HepG2 (cell line): ENCODE measurements at regions not wholly inside any gene's neighbourhood (a gene's known extent, or its start where the extent isn't known, plus 50 kb on each side); places are given as distances from the start of the nearest gene placed in this dataset.
"Not testable (repeated sequence)": the region's sequence is repeated elsewhere in the genome, so short reads cannot be mapped to it uniquely, and the experiment has no call there.

Source experiments
- ATAC-seq: fragments of 200-7000 bp; cut with Tn5 transposase; 3 replicates; pipeline ENCODE4 v1.9.1; 2020; ENCODE audit warnings: mild to moderate bottlenecking, moderate library complexity
- BruUV-seq: library from RNA; stranded (reverse); fragments of 400-500 nt; replicated peaks from 2 replicates; lab custom pipeline; 2021; lab: Mats Ljungman, UMichigan
- CTCF ChIA-PET: fragments of 300-600 bp; formaldehyde crosslinking; extraction: SDS; loops from one replicate; lab custom pipeline; 2021; ENCODE audit warnings: low total read pairs, inconsistent platforms, low intra/inter-chr PET ratio; lab: Yijun Ruan, JAX
- POLR2A ChIA-PET: fragments of 350-600 bp; sonication (Branson Sonifier 250); formaldehyde crosslinking; loops from one replicate; lab custom pipeline; 2020; ENCODE audit warnings: antibody characterized with exemption, inconsistent platforms; lab: Yijun Ruan, JAX
- DNase-seq: peaks from one replicate; pipeline ENCODE4 v3.0.0-alpha.2; 2015; ENCODE audit warnings: low spot score
- FAIRE-seq: peaks from 3 replicates; lab custom pipeline; 2011; peaks lifted over from hg19 to GRCh38; lab: Jason Lieb, UNC
- H2AFZ ChIP-seq: one replicate; pipeline ENCODE4 v1.6.1; 2011; ENCODE audit warnings: low read length, inconsistent platforms
- H3K27ac ChIP-seq: fragments of 300-600 bp; 3 replicates; pipeline ENCODE4 v1.8.0; 2011; ENCODE audit warnings: mixed run types, mild to moderate bottlenecking, mixed read lengths, low read length, inconsistent platforms; ENCODE audit not compliant: insufficient read depth; ENCODE audit errors: extremely low read length
- H3K27me3 ChIP-seq, 2 experiments: fragments of 200-600 bp in 1 of 2; 2 replicates in 1 of 2; 3 replicates in 1 of 2; pipeline versions ENCODE4 v1.6.0 to v1.8.0; 2011; ENCODE audit warnings: low read length in 2 of 2, mild to moderate bottlenecking in 2 of 2, moderate library complexity in 2 of 2, inconsistent platforms in 1 of 2; ENCODE audit not compliant: insufficient read depth in 2 of 2, control insufficient read depth in 1 of 2
- H3K36me3 ChIP-seq, 2 experiments: fragments of 200-600 bp in 1 of 2; replicated peaks in 1 of 2; 2 replicates in 1 of 2; 3 replicates in 1 of 2; pipeline versions ENCODE4 v1.5.1 to v1.8.0; 2011; ENCODE audit warnings: low read length in 2 of 2, inconsistent platforms in 1 of 2; ENCODE audit not compliant: insufficient read depth in 2 of 2, control insufficient read depth in 1 of 2
- H3K4me1 ChIP-seq: 2 replicates; pipeline ENCODE4 v1.5.1; 2012; ENCODE audit warnings: low read length, inconsistent platforms; ENCODE audit not compliant: insufficient read depth
- H3K4me2 ChIP-seq: 2 replicates; pipeline ENCODE4 v1.6.0; 2011; ENCODE audit warnings: low read depth, low read length, inconsistent platforms
- H3K4me3 ChIP-seq, 3 experiments: fragments of 200-600 bp in 1 of 3; sonication (generic), shearing (Covaris generic) in 1 of 3; replicated peaks in 1 of 3; 2 replicates each; pipeline ENCODE4 v1.5.1; 2011 to 2016; ENCODE audit warnings: low read length in 3 of 3, inconsistent platforms in 2 of 3, low read depth in 2 of 3, mild to moderate bottlenecking in 2 of 3, control low read depth in 1 of 3, mixed read lengths in 1 of 3; ENCODE audit not compliant: insufficient read depth in 1 of 3
- H3K79me2 ChIP-seq: one replicate; pipeline ENCODE4 v1.6.1; 2011; ENCODE audit warnings: low read length, inconsistent platforms; ENCODE audit not compliant: insufficient read depth
- H3K9ac ChIP-seq: 2 replicates; pipeline ENCODE4 v1.6.0; 2011; ENCODE audit warnings: mild to moderate bottlenecking, low read depth, low read length, inconsistent platforms; ENCODE audit not compliant: insufficient read depth
- H3K9me3 ChIP-seq: 2 replicates; pipeline ENCODE4 v1.5.1; 2012; ENCODE audit warnings: mild to moderate bottlenecking, low read length
- H4K20me1 ChIP-seq: 2 replicates; pipeline ENCODE4 v1.6.0; 2011; ENCODE audit warnings: inconsistent platforms, mild to moderate bottlenecking, low read length, moderate library complexity; ENCODE audit not compliant: insufficient read depth
- WGBS: methylation state at CpG from one replicate; pipeline ENCODE4 v1.1.6; 2017; ENCODE audit warnings: low lambda C conversion rate; 5-methylcytosine and 5-hydroxymethylcytosine counted together
- in situ Hi-C: cut with HindIII; loops from 2 replicates; pipeline ENCODE4 v1.10.0; 2017; ENCODE audit warnings: low pct_unique_long_range_greater_than_20kb; ENCODE audit not compliant: extremely low pct_ligation_motif_present
- intact Hi-C: fragments of 100-400 bp; cut with micrococcal nuclease; formaldehyde crosslinking; loops from one replicate; pipeline ENCODE4 v1.10.0; 2022; ENCODE audit not compliant: unreplicated experiment

- WGBS, result no CpG with 5 or more reads among the region's 1 CpG
- POLR2A ChIA-PET, FAIRE-seq, H3K9me3 ChIP-seq, H3K4me1 ChIP-seq, H3K4me2 ChIP-seq, intact Hi-C loops, H3K4me3 ChIP-seq, in situ Hi-C loops, DNase-seq, H2AFZ ChIP-seq, H3K79me2 ChIP-seq, BruUV-seq, H3K9ac ChIP-seq, H3K27me3 ChIP-seq, H3K36me3 ChIP-seq, H4K20me1 ChIP-seq, CTCF ChIA-PET, H3K27ac ChIP-seq, ATAC-seq: not testable (repeated sequence)
These were observed 253.7 kb upstream of the C1QTNF3 start for GRCh38 chr5:34296759-34297158.

- 2% methylated on average over 2 of the region's 2 CpGs for WGBS
- BruUV-seq, in situ Hi-C loops, ATAC-seq, POLR2A ChIA-PET, H3K27ac ChIP-seq, H3K36me3 ChIP-seq, H2AFZ ChIP-seq, H3K9me3 ChIP-seq, H3K4me1 ChIP-seq, H3K79me2 ChIP-seq, H3K27me3 ChIP-seq, CTCF ChIA-PET, H3K4me2 ChIP-seq, H3K9ac ChIP-seq, H3K4me3 ChIP-seq, H4K20me1 ChIP-seq, intact Hi-C loops, DNase-seq: not testable (repeated sequence)
- peak; percentile 28 for FAIRE-seq
These were observed 286.2 kb upstream of the C1QTNF3 start for GRCh38 chr5:34329201-34329600.

- POLR2A ChIA-PET, CTCF ChIA-PET, H3K36me3 ChIP-seq, BruUV-seq, H3K9ac ChIP-seq, H3K4me2 ChIP-seq, FAIRE-seq, DNase-seq, intact Hi-C loops, H3K4me1 ChIP-seq, in situ Hi-C loops, H3K27me3 ChIP-seq, H3K9me3 ChIP-seq, H3K27ac ChIP-seq, H2AFZ ChIP-seq, H3K4me3 ChIP-seq, H3K79me2 ChIP-seq, ATAC-seq, H4K20me1 ChIP-seq: not testable (repeated sequence)
These were observed 286.6 kb upstream of the C1QTNF3 start for GRCh38 chr5:34329611-34330108.

GRCh38 chr5:34331928-34332454, 289.0 kb upstream of the C1QTNF3 start:
- H3K4me2 ChIP-seq, H3K27me3 ChIP-seq, DNase-seq, in situ Hi-C loops, H3K9ac ChIP-seq, POLR2A ChIA-PET, intact Hi-C loops, FAIRE-seq, H3K36me3 ChIP-seq, H4K20me1 ChIP-seq, H3K27ac ChIP-seq, H3K9me3 ChIP-seq, H2AFZ ChIP-seq, CTCF ChIA-PET, H3K79me2 ChIP-seq, H3K4me1 ChIP-seq, BruUV-seq, ATAC-seq, H3K4me3 ChIP-seq: not testable (repeated sequence)
